Testis (tissue), 2 donors: ENCODE measurements at regions not wholly inside any gene's neighbourhood (a gene's known extent, or its start where the extent isn't known, plus 50 kb on each side); places are given as distances from the start of the nearest gene placed in this dataset.

Experiments
- CTCF ChIP-seq, 3 experiments: fragments of 450-650 bp in 2 of 3; fragments of 200-600 bp in 1 of 3; sonication (generic) in 1 of 3; IDR thresholded peaks; one replicate each; pipeline ENCODE4 v1.5.1; 2016 to 2019; ENCODE audit warnings: antibody characterized with exemption in 3 of 3, mild to moderate bottlenecking in 2 of 3, moderate library complexity in 1 of 3
- POLR2A ChIP-seq: fragments of 450-650 bp; IDR thresholded peaks from one replicate; pipeline ENCODE4 v1.6.1; 2017; ENCODE audit warnings: antibody characterized with exemption, mild to moderate bottlenecking, moderate library complexity

- no peak for TF ChIP-seq CTCF (IDR thresholded peaks at IDR 0.05)
- TF ChIP-seq POLR2A: no peak
Observed at GRCh38 chr10:44853796-44854195, 57.3 kb upstream of the TMEM72 start.
